ENCODE measurements at regions not wholly inside any gene's neighbourhood (a gene's known extent, or its start where the extent isn't known, plus 50 kb on each side); places are given as distances from the start of the nearest gene placed in this dataset.

DNA sequence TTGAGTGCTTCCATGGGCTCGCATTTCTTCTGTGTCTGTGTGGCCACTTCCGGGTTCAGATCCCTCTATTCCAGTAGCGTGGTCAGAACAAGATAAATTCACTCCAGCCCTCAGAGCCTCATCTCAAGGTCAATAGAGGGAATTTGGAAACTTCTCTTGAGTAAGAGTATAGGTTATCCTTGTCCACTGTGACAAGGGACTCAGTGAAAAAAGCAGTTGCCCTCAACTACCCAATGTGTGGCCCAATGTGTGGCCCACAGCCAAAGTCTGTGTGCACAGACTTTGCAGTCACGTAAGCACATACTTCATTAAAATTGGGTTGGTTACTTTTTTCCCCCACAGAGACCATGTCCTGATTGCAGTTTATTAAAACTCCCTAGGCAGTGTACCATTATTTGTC is 305.6 kb upstream of the SEMA6D start:
- H3K36me3 ChIP-seq (ENCODE audit: insufficient read depth, low read length), result no peaks in the 10 kb centered on the region
- H3K4me3 ChIP-seq (ENCODE audit: low read length), result no peak overlapping the region
- no peak overlapping the region for H3K9ac ChIP-seq (ENCODE audit: low read depth, low read length)
- peaks cover 15% of the 10 kb centered on the region for H3K4me1 ChIP-seq (ENCODE audit: control insufficient read depth, insufficient read depth, low read length)
- H3K27me3 ChIP-seq (ENCODE audit: control insufficient read depth, insufficient read depth, low read length), result no peaks in the 10 kb centered on the region
- H3K4me2 ChIP-seq (ENCODE audit: low read length), result no peak overlapping the region
- no peaks in the 10 kb centered on the region for H3K9me3 ChIP-seq (replicated peaks; ENCODE audit: low read length)

DNA sequence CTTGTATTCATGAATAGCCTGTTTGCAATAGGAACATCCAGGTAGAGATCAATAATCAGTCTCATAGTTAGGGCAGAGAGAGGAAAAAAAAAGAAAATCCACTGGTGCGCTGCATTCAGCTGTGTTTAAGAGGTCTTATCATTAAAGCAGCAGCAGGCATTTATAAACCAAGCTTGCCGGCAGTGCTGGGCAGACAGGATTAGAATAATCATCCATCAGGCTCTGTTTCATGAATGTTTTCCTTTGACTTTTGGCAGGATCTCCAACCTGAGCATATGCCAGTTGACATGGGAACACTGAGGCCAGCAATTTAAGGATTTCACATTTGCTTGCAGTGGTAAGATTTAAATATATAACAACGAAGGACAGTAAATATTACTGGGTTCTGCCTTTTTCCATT is 305.2 kb upstream of the SEMA6D start:
- no peaks in the 10 kb centered on the region for H3K27me3 ChIP-seq (ENCODE audit: control insufficient read depth, insufficient read depth, low read length)
- H3K4me3 ChIP-seq (ENCODE audit: low read length), result no peak overlapping the region
- no peaks in the 10 kb centered on the region for H3K36me3 ChIP-seq (ENCODE audit: insufficient read depth, low read length)
- H3K9ac ChIP-seq (ENCODE audit: low read depth, low read length), result no peak overlapping the region
- no peaks in the 10 kb centered on the region for H3K9me3 ChIP-seq (replicated peaks; ENCODE audit: low read length)
- H3K4me2 ChIP-seq (ENCODE audit: low read length), result no peak overlapping the region
- H3K4me1 ChIP-seq (ENCODE audit: control insufficient read depth, insufficient read depth, low read length), result peaks cover 15% of the 10 kb centered on the region

DNA sequence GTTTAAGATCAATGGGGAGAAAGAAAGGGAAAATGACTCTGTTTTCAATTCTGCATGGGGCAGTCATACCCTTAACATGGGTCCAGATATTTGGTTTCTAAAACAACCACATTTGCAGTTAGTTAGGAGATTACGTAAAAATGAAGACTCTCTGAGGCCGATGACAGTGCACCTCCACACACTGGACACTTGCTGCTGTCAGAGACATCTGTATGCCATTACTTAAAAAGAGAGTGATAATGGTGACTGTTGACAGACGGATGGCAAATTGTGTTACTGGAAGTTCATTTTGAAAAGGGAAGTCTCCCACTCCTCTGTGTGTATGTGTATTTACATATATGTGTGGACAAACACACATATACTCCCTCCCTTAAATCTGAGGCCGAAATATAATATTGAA is 304.5 kb upstream of the SEMA6D start:
- no peaks in the 10 kb centered on the region for H3K27me3 ChIP-seq (ENCODE audit: control insufficient read depth, insufficient read depth, low read length)
- peaks cover 15% of the 10 kb centered on the region for H3K4me1 ChIP-seq (ENCODE audit: control insufficient read depth, insufficient read depth, low read length)
- no peak overlapping the region for H3K4me3 ChIP-seq (ENCODE audit: low read length)
- H3K4me2 ChIP-seq (ENCODE audit: low read length), result no peak overlapping the region
- no peak overlapping the region for H3K9ac ChIP-seq (ENCODE audit: low read depth, low read length)
- H3K36me3 ChIP-seq (ENCODE audit: insufficient read depth, low read length), result no peaks in the 10 kb centered on the region
- H3K9me3 ChIP-seq (replicated peaks; ENCODE audit: low read length), result no peaks in the 10 kb centered on the region

DNA sequence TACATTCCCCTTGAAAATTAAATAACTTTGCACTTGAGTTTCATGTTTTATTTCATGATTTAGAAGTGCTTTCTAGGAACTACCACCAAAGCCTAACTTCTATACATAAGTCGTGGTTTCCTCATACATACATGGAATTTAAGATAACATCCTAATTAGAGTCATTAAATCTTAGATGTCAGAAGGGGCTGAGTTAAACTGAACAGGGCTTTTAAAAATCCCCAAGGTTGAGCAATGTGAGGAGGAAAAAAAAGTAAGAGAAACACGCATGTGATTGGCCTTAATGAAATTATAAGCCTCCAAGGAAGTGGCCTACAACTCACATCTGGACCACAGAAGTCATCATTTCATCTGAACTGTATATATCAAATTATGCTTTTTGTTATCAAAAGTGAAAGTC is 303.1 kb upstream of the SEMA6D start:
- Histone ChIP-seq H3K4me2 (ENCODE audit: low read length) (no peak overlapping the region), H3K4me1 (ENCODE audit: control insufficient read depth, insufficient read depth, low read length) (peaks cover 15% of the 10 kb centered on the region)

DNA sequence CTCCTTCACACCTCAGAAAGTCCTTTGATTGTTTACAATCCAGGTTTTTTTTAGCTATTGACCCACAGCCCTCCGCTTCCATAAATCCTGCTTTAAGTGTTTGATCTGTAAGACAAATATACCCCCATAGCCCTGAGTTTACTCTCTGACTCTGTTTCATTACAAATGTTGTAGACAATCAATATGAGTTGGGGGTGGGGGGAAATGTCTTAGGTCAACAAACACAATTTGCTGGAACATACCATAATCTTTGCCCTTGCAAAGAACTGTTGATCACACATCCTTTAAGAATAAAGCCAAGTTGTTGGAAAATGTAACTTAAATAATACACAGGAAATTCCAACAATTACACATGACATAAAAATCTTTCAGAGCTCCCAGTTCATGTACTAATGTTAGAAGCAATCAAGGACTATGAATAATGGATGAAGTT is 301.8 kb upstream of the SEMA6D start:
- H3K36me3 ChIP-seq (ENCODE audit: insufficient read depth, low read length), result no peaks in the 10 kb centered on the region
- H3K9me3 ChIP-seq (replicated peaks; ENCODE audit: low read length), result no peaks in the 10 kb centered on the region
- H3K4me1 ChIP-seq (ENCODE audit: control insufficient read depth, insufficient read depth, low read length), result peaks cover 15% of the 10 kb centered on the region
- H3K9ac ChIP-seq (ENCODE audit: low read depth, low read length), result no peak overlapping the region
- no peak overlapping the region for H3K4me3 ChIP-seq (ENCODE audit: low read length)
- no peaks in the 10 kb centered on the region for H3K27me3 ChIP-seq (ENCODE audit: control insufficient read depth, insufficient read depth, low read length)
- H3K4me2 ChIP-seq (ENCODE audit: low read length), result no peak overlapping the region

More for the DNA sequence above, 303.1 kb upstream of the SEMA6D start:
- Histone ChIP-seq H3K27me3 (ENCODE audit: control insufficient read depth, insufficient read depth, low read length) (no peaks in the 10 kb centered on the region), H3K9me3 (replicated peaks; ENCODE audit: low read length) (no peaks in the 10 kb centered on the region), H3K36me3 (ENCODE audit: insufficient read depth, low read length) (no peaks in the 10 kb centered on the region), H3K9ac (ENCODE audit: low read depth, low read length) (no peak overlapping the region), H3K4me3 (ENCODE audit: low read length) (no peak overlapping the region)

DNA sequence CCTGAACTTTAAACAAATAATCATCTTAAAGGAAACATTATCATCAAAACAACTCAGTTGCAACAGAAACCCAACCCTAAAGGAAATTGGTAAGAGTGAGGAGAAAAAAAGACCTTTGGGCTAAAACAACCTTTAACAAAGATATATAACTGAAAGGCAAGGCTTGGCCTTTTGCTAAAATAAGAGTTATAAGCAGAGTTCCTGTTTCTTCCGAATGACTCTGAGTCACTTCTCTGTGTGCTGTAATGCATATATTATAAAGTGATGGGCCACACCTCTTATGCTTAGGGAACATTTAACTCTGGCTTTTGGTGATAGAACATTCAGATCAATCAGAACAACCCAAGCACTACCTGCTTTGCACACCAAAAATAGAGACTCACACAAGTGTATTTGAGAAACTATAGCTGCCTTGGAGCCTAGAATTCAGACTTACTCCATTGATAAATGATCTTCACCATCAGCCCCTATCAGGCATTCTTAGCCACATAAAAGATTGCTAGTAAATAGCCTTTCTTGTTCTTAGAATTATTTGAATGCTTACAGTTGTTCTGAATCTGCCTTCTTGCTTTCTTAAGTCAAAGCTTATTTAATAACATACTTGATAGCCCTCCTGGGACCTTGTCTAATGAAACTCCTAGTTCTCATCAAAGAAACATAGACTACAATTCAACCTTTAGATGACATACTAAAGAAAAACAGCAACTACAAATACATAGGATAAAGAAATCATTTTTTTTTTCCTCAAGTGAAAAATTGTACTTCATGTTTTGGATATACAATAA is 294.2 kb upstream of the SEMA6D start:
- H3K36me3 ChIP-seq (ENCODE audit: insufficient read depth, low read length), result no peaks in the 10 kb centered on the region

DNA sequence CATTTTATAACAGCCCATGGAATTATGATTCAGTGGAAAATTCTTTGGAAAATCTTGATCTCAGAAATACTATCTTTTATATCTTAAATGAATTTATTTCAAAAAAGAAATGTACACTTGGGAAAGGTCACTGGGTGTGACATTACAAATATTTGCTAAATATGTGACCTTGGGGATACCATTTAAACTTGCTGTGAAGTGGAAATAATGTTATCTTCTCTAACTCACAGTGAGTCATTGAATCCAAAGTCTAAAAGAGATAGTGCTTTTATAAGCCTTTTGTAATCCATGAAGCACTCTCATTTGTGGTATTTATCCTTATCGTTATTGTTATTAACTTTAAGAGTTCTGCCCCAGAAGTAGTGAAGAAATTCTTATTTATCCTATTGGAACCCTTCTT is 289.8 kb upstream of the SEMA6D start:
- Histone ChIP-seq H3K27me3 (ENCODE audit: control insufficient read depth, insufficient read depth, low read length) (no peaks in the 10 kb centered on the region), H3K9me3 (replicated peaks; ENCODE audit: low read length) (no peaks in the 10 kb centered on the region), H3K4me2 (ENCODE audit: low read length) (no peak overlapping the region), H3K4me1 (ENCODE audit: control insufficient read depth, insufficient read depth, low read length) (peaks cover 31% of the 10 kb centered on the region), H3K4me3 (ENCODE audit: low read length) (no peak overlapping the region), H3K9ac (ENCODE audit: low read depth, low read length) (no peak overlapping the region), H3K36me3 (ENCODE audit: insufficient read depth, low read length) (no peaks in the 10 kb centered on the region)

More for the DNA sequence above, 294.2 kb upstream of the SEMA6D start:
- Histone ChIP-seq H3K4me2 (ENCODE audit: low read length) (peak overlapping the region; percentile 9), H3K4me3 (ENCODE audit: low read length) (no peak overlapping the region), H3K9me3 (replicated peaks; ENCODE audit: low read length) (no peaks in the 10 kb centered on the region), H3K27me3 (ENCODE audit: control insufficient read depth, insufficient read depth, low read length) (no peaks in the 10 kb centered on the region), H3K9ac (ENCODE audit: low read depth, low read length) (no peak overlapping the region), H3K4me1 (ENCODE audit: control insufficient read depth, insufficient read depth, low read length) (peaks cover 19% of the 10 kb centered on the region)

DNA sequence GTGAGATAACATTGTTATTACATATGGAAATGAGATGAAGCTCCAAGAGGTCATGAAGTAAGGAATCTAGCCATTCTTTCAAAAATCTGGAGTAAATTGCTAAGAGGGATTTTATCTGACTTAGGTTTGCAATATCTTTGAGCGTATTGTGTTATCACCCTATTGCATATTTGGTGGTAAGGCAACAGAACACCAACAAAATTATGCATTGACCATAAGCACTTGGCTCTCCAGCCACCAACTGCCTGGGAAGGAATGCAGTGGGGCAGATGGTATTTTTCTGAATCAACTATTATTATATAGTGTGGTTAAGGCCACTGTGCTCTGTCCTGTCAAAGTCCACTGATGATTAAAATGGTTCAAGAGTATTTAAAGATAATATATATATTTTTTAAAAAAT is 287.9 kb upstream of the SEMA6D start:
- Histone ChIP-seq H3K4me1 (ENCODE audit: control insufficient read depth, insufficient read depth, low read length) (peaks cover 22% of the 10 kb centered on the region), H3K27me3 (ENCODE audit: control insufficient read depth, insufficient read depth, low read length) (no peaks in the 10 kb centered on the region), H3K9me3 (replicated peaks; ENCODE audit: low read length) (no peaks in the 10 kb centered on the region), H3K4me3 (ENCODE audit: low read length) (no peak overlapping the region), H3K9ac (ENCODE audit: low read depth, low read length) (no peak overlapping the region), H3K4me2 (ENCODE audit: low read length) (no peak overlapping the region), H3K36me3 (ENCODE audit: insufficient read depth, low read length) (no peaks in the 10 kb centered on the region)

DNA sequence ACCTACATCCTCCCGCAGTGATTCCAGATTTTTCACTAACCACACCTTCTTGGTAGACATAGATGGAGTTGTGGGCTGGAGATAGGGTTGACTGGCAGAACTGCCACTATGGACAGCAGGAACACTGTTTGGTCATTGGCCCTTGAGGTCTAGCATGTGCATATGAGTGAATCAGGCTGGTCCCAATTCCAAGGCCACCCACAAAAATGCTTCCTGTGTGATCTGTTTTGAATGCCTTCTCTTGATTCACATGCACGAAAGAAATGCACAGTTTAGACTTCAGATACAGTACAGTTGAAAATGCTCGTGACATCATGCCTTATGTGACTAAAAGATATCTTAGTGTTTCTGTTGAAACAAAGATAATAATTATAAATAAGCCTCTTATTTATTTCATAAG is 285.8 kb upstream of the SEMA6D start:
- H3K4me1 ChIP-seq (ENCODE audit: control insufficient read depth, insufficient read depth, low read length), result peaks cover 22% of the 10 kb centered on the region
- H3K9me3 ChIP-seq (replicated peaks; ENCODE audit: low read length), result no peaks in the 10 kb centered on the region
- no peak overlapping the region for H3K4me3 ChIP-seq (ENCODE audit: low read length)
- no peaks in the 10 kb centered on the region for H3K36me3 ChIP-seq (ENCODE audit: insufficient read depth, low read length)
- H3K9ac ChIP-seq (ENCODE audit: low read depth, low read length), result no peak overlapping the region
- H3K4me2 ChIP-seq (ENCODE audit: low read length), result no peak overlapping the region
- H3K27me3 ChIP-seq (ENCODE audit: control insufficient read depth, insufficient read depth, low read length), result no peaks in the 10 kb centered on the region

DNA sequence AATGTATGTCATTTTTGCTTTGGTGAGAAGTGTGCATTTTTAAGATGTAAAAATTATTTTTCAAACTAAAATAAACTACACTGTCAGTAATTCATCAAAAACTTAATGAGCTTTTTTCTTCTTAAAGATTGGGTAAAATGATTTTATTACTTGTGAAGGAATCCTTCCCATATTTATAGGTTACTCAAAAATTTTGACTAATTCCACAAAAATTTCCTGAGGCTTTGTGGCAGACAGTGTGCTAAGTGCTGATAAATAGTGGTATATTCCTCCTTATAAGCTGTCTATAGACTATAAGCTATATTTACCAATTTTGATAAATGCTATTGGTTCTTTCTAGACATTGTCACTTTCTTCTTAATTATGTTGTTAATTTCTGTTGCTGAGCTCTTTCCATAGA is 284.5 kb upstream of the SEMA6D start:
- H3K4me1 ChIP-seq (ENCODE audit: control insufficient read depth, insufficient read depth, low read length), result peaks cover 24% of the 10 kb centered on the region
- H3K36me3 ChIP-seq (ENCODE audit: insufficient read depth, low read length), result no peaks in the 10 kb centered on the region
- no peak overlapping the region for H3K9ac ChIP-seq (ENCODE audit: low read depth, low read length)
- H3K4me3 ChIP-seq (ENCODE audit: low read length), result no peak overlapping the region
- no peaks in the 10 kb centered on the region for H3K27me3 ChIP-seq (ENCODE audit: control insufficient read depth, insufficient read depth, low read length)
- no peak overlapping the region for H3K4me2 ChIP-seq (ENCODE audit: low read length)
- H3K9me3 ChIP-seq (replicated peaks; ENCODE audit: low read length), result no peaks in the 10 kb centered on the region

DNA sequence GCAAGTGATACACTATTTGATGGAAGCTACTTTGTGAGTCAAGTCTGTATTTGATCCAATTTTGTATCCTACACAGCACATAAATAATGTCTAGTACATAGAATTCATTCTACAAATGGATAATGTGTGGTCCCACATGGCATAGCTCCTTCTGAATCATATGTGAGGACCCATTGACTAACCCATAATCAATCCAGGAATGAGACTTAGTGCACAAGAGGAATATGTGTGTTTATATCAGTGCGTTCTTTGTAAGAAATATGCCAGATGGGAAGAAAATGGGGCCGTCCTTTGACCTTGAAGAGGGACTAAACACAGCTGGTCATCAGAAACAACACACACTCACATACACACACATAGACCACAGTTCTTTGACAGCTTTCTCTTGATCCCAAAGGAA is 282.7 kb upstream of the SEMA6D start:
- H3K36me3 ChIP-seq (ENCODE audit: insufficient read depth, low read length), result no peaks in the 10 kb centered on the region
- no peak overlapping the region for H3K9ac ChIP-seq (ENCODE audit: low read depth, low read length)
- no peak overlapping the region for H3K4me3 ChIP-seq (ENCODE audit: low read length)
- H3K27me3 ChIP-seq (ENCODE audit: control insufficient read depth, insufficient read depth, low read length), result no peaks in the 10 kb centered on the region
- H3K9me3 ChIP-seq (replicated peaks; ENCODE audit: low read length), result no peaks in the 10 kb centered on the region
- H3K4me2 ChIP-seq (ENCODE audit: low read length), result no peak overlapping the region
- peaks cover 34% of the 10 kb centered on the region for H3K4me1 ChIP-seq (ENCODE audit: control insufficient read depth, insufficient read depth, low read length)

DNA sequence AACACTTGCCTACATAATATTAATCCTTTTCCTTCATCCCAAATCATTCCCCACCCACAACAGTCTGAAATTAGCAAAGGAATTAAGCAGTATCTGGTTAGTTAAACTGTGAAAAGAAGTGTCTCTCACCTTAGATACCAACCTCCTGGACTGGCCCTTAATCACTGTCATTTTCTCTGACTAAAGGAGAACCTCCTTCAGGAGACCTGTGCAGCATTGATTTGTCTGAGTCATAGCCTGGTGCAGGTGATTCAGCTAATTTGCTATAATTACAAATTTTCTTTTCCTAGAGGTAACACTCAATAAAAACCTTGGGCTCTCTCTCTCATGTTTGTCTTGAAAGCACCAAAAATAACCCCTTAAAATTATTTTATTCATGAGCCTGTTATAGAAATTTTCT is 279.8 kb upstream of the SEMA6D start:
- H3K4me3 ChIP-seq (ENCODE audit: low read length), result no peak overlapping the region
- no peaks in the 10 kb centered on the region for H3K36me3 ChIP-seq (ENCODE audit: insufficient read depth, low read length)
- no peak overlapping the region for H3K4me2 ChIP-seq (ENCODE audit: low read length)
- no peak overlapping the region for H3K9ac ChIP-seq (ENCODE audit: low read depth, low read length)
- peaks cover 25% of the 10 kb centered on the region for H3K4me1 ChIP-seq (ENCODE audit: control insufficient read depth, insufficient read depth, low read length)
- H3K9me3 ChIP-seq (replicated peaks; ENCODE audit: low read length), result no peaks in the 10 kb centered on the region
- no peaks in the 10 kb centered on the region for H3K27me3 ChIP-seq (ENCODE audit: control insufficient read depth, insufficient read depth, low read length)

Data from skeletal muscle satellite cell (primary cell).